ENCODE measurements at regions not wholly inside any gene's neighbourhood (a gene's known extent, or its start where the extent isn't known, plus 50 kb on each side); places are given as distances from the start of the nearest gene placed in this dataset.

DNA sequence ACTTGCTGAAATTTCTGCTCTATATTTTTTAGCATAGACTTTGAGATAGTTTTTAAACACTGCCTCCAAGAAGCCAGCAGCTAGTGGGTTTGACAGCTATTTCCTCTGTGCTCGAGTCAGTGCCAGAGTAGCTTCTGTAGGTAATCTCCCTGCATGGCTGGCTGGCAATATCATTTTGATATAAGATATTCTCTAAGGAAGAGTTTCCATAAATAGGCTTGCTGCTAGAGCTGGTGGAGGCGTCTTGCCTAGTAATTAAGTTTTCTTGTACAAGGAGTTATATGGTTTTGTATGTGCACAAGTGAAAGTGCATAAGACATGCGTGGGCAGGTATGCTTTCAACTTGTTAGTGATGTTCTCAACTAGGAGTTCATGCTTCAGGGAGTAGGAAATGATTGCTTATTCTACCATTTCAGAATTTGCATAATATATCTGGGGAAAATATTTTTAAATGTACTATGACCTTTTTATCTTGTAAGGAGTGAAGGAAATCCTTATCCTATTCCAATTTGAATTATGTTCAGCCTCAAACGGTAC, 74.1 kb upstream of the CCL21 start:
- TF ChIP-seq POLR2A (IDR thresholded peaks at IDR 0.05) (no peak), CTCF (IDR thresholded peaks at IDR 0.05 in 4 of 5, conservative IDR thresholded peaks at IDR 0.05 in 1 of 5) (no peak)

Measured in gastrocnemius medialis (tissue), 4 donors.